T-cell (primary cell): ENCODE measurements at regions not wholly inside any gene's neighbourhood (a gene's known extent, or its start where the extent isn't known, plus 50 kb on each side); places are given as distances from the start of the nearest gene placed in this dataset.

Experiments used
- ATAC-seq, 4 experiments: fragments of 200-7000 bp in 3 of 4; fragments of 150-1000 bp in 1 of 4; cut with Tn5 transposase; replicated peaks in 1 of 4; 1 replicate in 3 of 4; 2 replicates in 1 of 4; pipeline ENCODE4 v1.10.0; 2021; ENCODE audit warnings: moderate library complexity in 3 of 4, mild to moderate bottlenecking in 2 of 4, moderate number of reproducible peaks in 1 of 4
- CTCF ChIA-PET, 2 donors: fragments of 300-600 bp; sonication (Branson Sonifier 250); formaldehyde crosslinking; loops; one replicate each; lab custom pipeline; 2022; ENCODE audit warnings: antibody characterized with exemption in 2 of 2; lab: Charles Lee
- POLR2A ChIA-PET, 2 donors: fragments of 300-600 bp; sonication (Branson Sonifier 250); formaldehyde crosslinking; loops; one replicate each; lab custom pipeline; 2022; ENCODE audit warnings: antibody characterized with exemption in 2 of 2; lab: Charles Lee
- DNase-seq, 35 experiments: peaks; one replicate each; pipeline versions ENCODE4 v3.0.0 to v3.0.0-alpha.2; 2013 to 2023
- H3K27ac ChIP-seq: one replicate; pipeline ENCODE4 v1.5.1; 2013; ENCODE audit warnings: low read length
- H3K27me3 ChIP-seq, 2 experiments: replicated peaks in 1 of 2; 1 replicate in 1 of 2; 2 replicates in 1 of 2; pipeline versions ENCODE4 v1.6.1 to v1.7.0; 2013; ENCODE audit warnings: low read length in 1 of 2, mixed read lengths in 1 of 2; ENCODE audit not compliant: control insufficient read depth in 2 of 2, insufficient read depth in 2 of 2; ENCODE audit errors: extremely low read depth in 1 of 2
- H3K36me3 ChIP-seq, 2 donors: 1 replicate in 1 of 2; 2 replicates in 1 of 2; pipeline versions ENCODE4 v1.6.1 to v1.7.0; 2013; ENCODE audit warnings: low read length in 1 of 2; ENCODE audit not compliant: control insufficient read depth in 2 of 2, insufficient read depth in 1 of 2; ENCODE audit errors: extremely low read depth in 1 of 2
- H3K4me1 ChIP-seq, 2 experiments: 1 replicate in 1 of 2; 2 replicates in 1 of 2; pipeline versions ENCODE4 v1.6.1 to v1.7.0; 2013; ENCODE audit warnings: low read length in 2 of 2, mixed read lengths in 1 of 2; ENCODE audit not compliant: insufficient read depth in 2 of 2, control insufficient read depth in 1 of 2; ENCODE audit errors: extremely low read depth in 1 of 2
- H3K4me3 ChIP-seq, 2 donors: 1 replicate in 1 of 2; 2 replicates in 1 of 2; pipeline versions ENCODE4 v1.5.1 to v1.7.0; 2013; ENCODE audit warnings: mild to moderate bottlenecking in 2 of 2, low read length in 1 of 2, moderate library complexity in 1 of 2; ENCODE audit not compliant: control insufficient read depth in 1 of 2; ENCODE audit errors: extremely low read depth in 1 of 2
- H3K9me3 ChIP-seq: 2 replicates; pipeline ENCODE4 v1.7.0; 2013
- H3K27ac Mint-ChIP-seq, 2 donors: one replicate each; pipeline ENCODE4 v1.8.0; 2020 to 2021; ENCODE audit warnings: mild to moderate bottlenecking in 2 of 2, mixed read lengths in 2 of 2
- H3K27me3 Mint-ChIP-seq, 2 donors: one replicate each; pipeline ENCODE4 v1.8.0; 2021 to 2022; ENCODE audit warnings: mixed read lengths in 2 of 2
- H3K36me3 Mint-ChIP-seq: one replicate; pipeline ENCODE4 v1.8.0; 2021; ENCODE audit warnings: mixed read lengths
- H3K4me1 Mint-ChIP-seq, 3 donors: one replicate each; pipeline ENCODE4 v1.8.0; 2020 to 2022; ENCODE audit warnings: mixed read lengths in 3 of 3, mild to moderate bottlenecking in 1 of 3
- H3K4me3 Mint-ChIP-seq, 3 donors: one replicate each; pipeline ENCODE4 v1.8.0; 2020 to 2022; ENCODE audit warnings: mild to moderate bottlenecking in 3 of 3, mixed read lengths in 3 of 3, moderate library complexity in 3 of 3
- H3K9me3 Mint-ChIP-seq, 3 donors: one replicate each; pipeline ENCODE4 v1.8.0; 2020 to 2022; ENCODE audit warnings: mixed read lengths in 3 of 3
- WGBS: methylation state at CpG from one replicate; pipeline ENCODE4 v1.1.5; 2013; ENCODE audit warnings: missing lambda C conversion rate; ENCODE audit not compliant: insufficient coverage; 5-methylcytosine and 5-hydroxymethylcytosine counted together

DNA sequence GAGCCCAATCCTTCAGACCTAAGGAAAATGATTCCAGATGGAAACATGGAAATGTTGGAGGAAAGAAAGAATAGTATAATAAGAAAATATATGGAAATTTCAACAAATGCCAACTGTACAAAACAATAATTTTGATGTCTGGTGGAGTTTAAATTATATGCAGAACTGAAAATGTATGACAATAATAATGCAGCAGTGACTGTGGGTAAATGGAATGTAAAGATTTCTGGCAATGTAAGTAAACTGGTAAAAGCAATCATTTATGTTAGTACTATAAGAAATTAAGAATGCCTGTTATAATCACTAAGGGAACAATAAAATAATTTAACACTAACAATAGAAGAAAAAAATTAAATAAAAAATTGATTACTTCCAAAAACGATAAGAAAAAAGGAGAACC is 89.0 kb downstream of the EDN1 start:
- Histone ChIP-seq H3K27me3 (peaks cover 0 to 2% of the 10 kb centered on the region in 2 experiments), H3K27ac (no peak overlapping the region), H3K4me1 (no peaks in the 10 kb centered on the region), H3K4me3 (no peak overlapping the region), H3K9me3 (no peaks in the 10 kb centered on the region), H3K36me3 (no peaks in the 10 kb centered on the region)
- ChIA-PET CTCF (no interaction called here), POLR2A (no interaction called here)
- no peak for ATAC-seq
- H3K27ac Mint-ChIP-seq: no peak overlapping the region
- no peaks in the 10 kb centered on the region for H3K9me3 Mint-ChIP-seq
- no CpG with 5 or more reads among the region's 1 CpG for WGBS
- no peak for DNase-seq
- no peaks in the 10 kb centered on the region for H3K36me3 Mint-ChIP-seq
- H3K27me3 Mint-ChIP-seq: peaks cover 11 to 18% of the 10 kb centered on the region in 2 donors
- H3K4me1 Mint-ChIP-seq: no peaks in the 10 kb centered on the region
- H3K4me3 Mint-ChIP-seq: no peak overlapping the region

DNA sequence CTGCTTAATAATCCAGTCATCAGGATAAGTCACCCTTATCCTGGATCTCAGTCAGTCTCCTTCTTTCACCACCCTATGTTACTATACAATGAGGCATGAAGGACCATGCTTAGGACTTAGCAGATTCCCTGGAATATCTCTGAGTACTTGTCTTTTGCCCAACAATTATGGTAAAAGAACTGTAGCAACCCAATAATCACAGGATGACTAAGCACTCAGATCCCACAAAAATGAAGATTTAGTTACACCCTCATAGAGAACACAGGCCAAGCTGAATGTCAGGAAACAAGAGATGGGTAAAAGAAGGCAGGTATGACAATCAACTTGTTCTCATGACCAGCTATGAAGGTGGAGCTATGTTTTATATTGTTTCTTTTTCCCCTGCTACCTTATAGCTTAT is 91.4 kb downstream of the EDN1 start:
- H3K4me1 ChIP-seq: no peaks in the 10 kb centered on the region
- H3K27ac Mint-ChIP-seq: no peak overlapping the region
- no peaks in the 10 kb centered on the region for H3K36me3 ChIP-seq
- no peak overlapping the region for H3K27ac ChIP-seq
- peaks cover 5 to 14% of the 10 kb centered on the region in 2 donors for H3K27me3 Mint-ChIP-seq
- H3K36me3 Mint-ChIP-seq: no peaks in the 10 kb centered on the region
- H3K4me1 Mint-ChIP-seq: no peaks in the 10 kb centered on the region
- DNase-seq (no peak), ATAC-seq (no peak)
- H3K27me3 ChIP-seq: peaks cover 0 to 2% of the 10 kb centered on the region in 2 experiments
- no peaks in the 10 kb centered on the region for H3K9me3 Mint-ChIP-seq
- POLR2A ChIA-PET: interaction anchor here in 1 of 2 donors (0.6 kb wide), 1 partner anchor 35 kb away, joined by 3 read pairs; no protein-coding TSS in a partner anchor
- H3K4me3 ChIP-seq: no peak overlapping the region
- H3K9me3 ChIP-seq: no peaks in the 10 kb centered on the region
- CTCF ChIA-PET: no interaction called here
- H3K4me3 Mint-ChIP-seq: no peak overlapping the region

GRCh38 chr6:12383448-12383847 is 93.3 kb downstream of the EDN1 start:
- 100% methylated on average over 1 of the region's 3 CpGs for WGBS
- no peaks in the 10 kb centered on the region for H3K9me3 ChIP-seq
- ChIA-PET CTCF (no interaction called here), POLR2A (no interaction called here)
- Mint-ChIP-seq H3K4me3 (no peak overlapping the region), H3K36me3 (no peaks in the 10 kb centered on the region), H3K27ac (no peak overlapping the region), H3K4me1 (no peaks in the 10 kb centered on the region), H3K9me3 (peaks cover 0 to 3% (median 0%) of the 10 kb centered on the region in 3 donors), H3K27me3 (peaks cover 15 to 16% of the 10 kb centered on the region in 2 donors)
- no peak for DNase-seq
- peaks cover 0 to 8% of the 10 kb centered on the region in 2 experiments for H3K27me3 ChIP-seq
- ATAC-seq: no peak
- H3K27ac ChIP-seq: no peak overlapping the region
- H3K4me1 ChIP-seq: no peaks in the 10 kb centered on the region
- H3K4me3 ChIP-seq: no peak overlapping the region
- H3K36me3 ChIP-seq: no peaks in the 10 kb centered on the region

DNA sequence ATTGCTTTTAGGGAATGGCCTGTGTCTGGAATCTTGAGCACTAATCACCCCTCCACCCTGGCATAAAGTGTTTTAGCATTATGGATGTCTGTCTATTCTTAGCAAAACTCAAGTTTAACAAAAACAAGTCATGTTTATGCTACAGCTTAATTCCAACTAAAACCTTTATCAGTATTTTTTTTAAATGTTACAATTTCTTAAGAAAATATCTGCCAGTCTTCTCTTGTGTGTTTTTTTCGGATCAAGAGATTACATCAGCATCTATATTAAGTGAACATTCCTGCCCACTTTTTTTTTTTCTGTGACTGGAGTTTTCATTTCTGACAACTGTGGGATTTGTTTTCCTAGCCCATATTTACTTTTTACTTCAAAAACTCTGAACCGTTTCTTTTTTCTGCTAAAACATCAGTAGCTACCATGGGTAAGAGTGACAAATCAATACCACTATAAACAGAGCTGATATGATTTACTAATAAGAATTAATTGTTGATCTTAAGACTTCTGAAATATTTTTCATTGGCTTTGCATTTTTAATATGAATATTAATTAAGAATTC is 94.3 kb downstream of the EDN1 start:
- Histone ChIP-seq H3K27me3 (peaks cover 0 to 8% of the 10 kb centered on the region in 2 experiments), H3K9me3 (no peaks in the 10 kb centered on the region), H3K27ac (no peak overlapping the region), H3K4me1 (no peaks in the 10 kb centered on the region), H3K4me3 (no peak overlapping the region), H3K36me3 (no peaks in the 10 kb centered on the region)
- Mint-ChIP-seq H3K27ac (no peak overlapping the region), H3K9me3 (peaks cover 0 to 3% (median 0%) of the 10 kb centered on the region in 3 donors), H3K27me3 (peaks cover 17 to 20% of the 10 kb centered on the region in 2 donors), H3K36me3 (no peaks in the 10 kb centered on the region), H3K4me3 (no peak overlapping the region), H3K4me1 (no peaks in the 10 kb centered on the region)
- DNase-seq (no peak), ATAC-seq (no peak)
- WGBS: no CpG with 5 or more reads among the region's 2 CpGs
- ChIA-PET POLR2A (no interaction called here), CTCF (interaction anchor here in 1 of 2 donors (0.9 kb wide), 1 partner anchor 115 kb away, joined by 3 read pairs; no protein-coding TSS in a partner anchor)

DNA sequence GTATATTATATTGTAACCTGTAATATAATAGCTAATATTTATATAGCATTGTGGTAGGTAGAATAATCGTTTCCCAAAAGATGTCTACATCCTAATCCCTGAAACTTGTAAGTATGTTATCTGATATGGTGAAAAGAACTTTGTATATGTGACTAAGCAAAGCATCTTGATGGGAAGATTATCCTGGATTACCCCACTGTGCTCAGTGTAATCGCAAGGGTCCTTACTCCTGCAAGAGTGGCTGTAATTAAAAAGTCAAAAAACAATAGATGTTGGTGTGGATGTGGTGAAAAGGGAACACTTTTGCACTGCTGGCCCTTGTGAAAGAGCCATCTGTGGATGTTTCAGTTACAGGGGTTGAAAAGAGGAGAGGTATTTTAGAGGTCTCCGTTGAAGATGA is 95.2 kb downstream of the EDN1 start:
- H3K36me3 ChIP-seq: no peaks in the 10 kb centered on the region
- ATAC-seq: no peak
- POLR2A ChIA-PET: no interaction called here
- no peaks in the 10 kb centered on the region for H3K9me3 ChIP-seq
- no peak overlapping the region for H3K4me3 ChIP-seq
- Mint-ChIP-seq H3K4me3 (no peak overlapping the region), H3K4me1 (no peaks in the 10 kb centered on the region), H3K36me3 (no peaks in the 10 kb centered on the region), H3K9me3 (peaks cover 0 to 3% (median 0%) of the 10 kb centered on the region in 3 donors), H3K27me3 (peaks cover 19 to 24% of the 10 kb centered on the region in 2 donors), H3K27ac (no peak overlapping the region)
- no peak overlapping the region for H3K27ac ChIP-seq
- H3K27me3 ChIP-seq: peaks cover 0 to 5% of the 10 kb centered on the region in 2 experiments
- no peaks in the 10 kb centered on the region for H3K4me1 ChIP-seq
- DNase-seq: no peak
- 100% methylated on average over 1 of the region's 3 CpGs for WGBS
- CTCF ChIA-PET: no interaction called here

DNA sequence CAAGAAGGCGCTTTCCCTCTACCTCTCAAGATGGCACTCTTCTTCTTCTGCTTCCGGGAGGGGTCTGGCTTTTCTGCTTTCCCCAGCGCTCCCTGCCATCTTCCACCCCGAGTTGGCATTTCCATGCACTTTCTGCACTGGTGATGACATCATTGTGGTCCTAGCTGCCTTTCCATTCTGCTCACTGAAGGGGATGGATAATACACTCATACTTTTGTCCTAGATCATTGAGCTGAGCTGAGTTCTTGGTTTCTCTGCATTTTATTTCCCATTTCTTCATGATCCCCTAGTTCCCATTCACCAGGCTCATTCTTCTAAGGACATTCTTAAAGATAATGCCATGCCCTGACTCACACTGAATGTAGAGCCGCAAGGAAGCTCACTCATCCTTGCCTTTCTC is 96.7 kb downstream of the EDN1 start:
- Mint-ChIP-seq H3K27ac (no peak overlapping the region), H3K36me3 (no peaks in the 10 kb centered on the region), H3K9me3 (peaks cover 0 to 3% (median 0%) of the 10 kb centered on the region in 3 donors), H3K4me3 (no peak overlapping the region), H3K4me1 (no peaks in the 10 kb centered on the region), H3K27me3 (peaks cover 19 to 28% of the 10 kb centered on the region in 2 donors)
- Histone ChIP-seq H3K4me1 (no peaks in the 10 kb centered on the region), H3K9me3 (no peaks in the 10 kb centered on the region), H3K36me3 (no peaks in the 10 kb centered on the region), H3K27ac (no peak overlapping the region), H3K27me3 (peaks cover 0 to 5% of the 10 kb centered on the region in 2 experiments), H3K4me3 (no peak overlapping the region)
- POLR2A ChIA-PET: no interaction called here
- CTCF ChIA-PET: no interaction called here
- DNase-seq (no peak), ATAC-seq (no peak)
- WGBS: 100% methylated on average over 2 of the region's 5 CpGs
